ENCODE measurements at regions not wholly inside any gene's neighbourhood (a gene's known extent, or its start where the extent isn't known, plus 50 kb on each side); places are given as distances from the start of the nearest gene placed in this dataset.
"Not testable (repeated sequence)": the region's sequence is repeated elsewhere in the genome, so short reads cannot be mapped to it uniquely, and the experiment has no call there.

- DNase-seq, result no peak
Measured at GRCh38 chr12:102344691-102345090, 135.7 kb downstream of the IGF1 start.

- no peak for DNase-seq
Measured at GRCh38 chr12:102343361-102344121, 136.8 kb downstream of the IGF1 start.

- no peak for DNase-seq
Measured at GRCh38 chr12:102342281-102343006, 137.9 kb downstream of the IGF1 start.

- DNase-seq, result no peak
Measured at GRCh38 chr12:102334765-102335164, 137.1 kb upstream of the PMCH start.

- no peak for DNase-seq
Measured at GRCh38 chr12:102331419-102331818, 133.8 kb upstream of the PMCH start.

GRCh38 chr12:102329883-102330282 lies 132.2 kb upstream of the PMCH start:
- DNase-seq, result no peak

GRCh38 chr12:102326982-102327381 lies 129.3 kb upstream of the PMCH start:
- no peak for DNase-seq

- not testable (repeated sequence) for DNase-seq
Measured at GRCh38 chr12:102325108-102325507, 127.5 kb upstream of the PMCH start.

GRCh38 chr12:102323799-102324198 lies 126.2 kb upstream of the PMCH start:
- no peak for DNase-seq

GRCh38 chr12:102322254-102322653 lies 124.6 kb upstream of the PMCH start:
- no peak for DNase-seq

- DNase-seq, result no peak
Measured at GRCh38 chr12:102321305-102322082, 123.9 kb upstream of the PMCH start.

GRCh38 chr12:102317155-102317554 lies 119.5 kb upstream of the PMCH start:
- no peak for DNase-seq

GRCh38 chr12:102316723-102317122 lies 119.1 kb upstream of the PMCH start:
- no peak for DNase-seq

- no peak for DNase-seq
Measured at GRCh38 chr12:102314821-102315220, 117.2 kb upstream of the PMCH start.

GRCh38 chr12:102313116-102313971 lies 115.7 kb upstream of the PMCH start:
- DNase-seq, result not testable (repeated sequence)

GRCh38 chr12:102305486-102305885 lies 107.9 kb upstream of the PMCH start:
- DNase-seq, result no peak

- not testable (repeated sequence) for DNase-seq
Measured at GRCh38 chr12:102304667-102305066, 107.0 kb upstream of the PMCH start.

GRCh38 chr12:102302553-102302952 lies 104.9 kb upstream of the PMCH start:
- no peak for DNase-seq

GRCh38 chr12:102301547-102301946 lies 103.9 kb upstream of the PMCH start:
- DNase-seq, result no peak

- peak in 1 of 2 donors; percentile 21 for DNase-seq
Measured at GRCh38 chr12:102300824-102301461, 103.3 kb upstream of the PMCH start.

- no peak for DNase-seq
Measured at GRCh38 chr12:102299731-102300130, 102.1 kb upstream of the PMCH start.

GRCh38 chr12:102298022-102298421 lies 100.4 kb upstream of the PMCH start:
- DNase-seq, result no peak

Data from CD4-positive, alpha-beta T cell treated with Interferon alpha-2 for 1 hour (primary cell).